ENCODE measurements at regions not wholly inside any gene's neighbourhood (a gene's known extent, or its start where the extent isn't known, plus 50 kb on each side); places are given as distances from the start of the nearest gene placed in this dataset.

GRCh38 chr1:95994643-95995042, 726.9 kb upstream of the PTBP2 start:
- no peak for DNase-seq (ENCODE audit: low spot score)

DNA sequence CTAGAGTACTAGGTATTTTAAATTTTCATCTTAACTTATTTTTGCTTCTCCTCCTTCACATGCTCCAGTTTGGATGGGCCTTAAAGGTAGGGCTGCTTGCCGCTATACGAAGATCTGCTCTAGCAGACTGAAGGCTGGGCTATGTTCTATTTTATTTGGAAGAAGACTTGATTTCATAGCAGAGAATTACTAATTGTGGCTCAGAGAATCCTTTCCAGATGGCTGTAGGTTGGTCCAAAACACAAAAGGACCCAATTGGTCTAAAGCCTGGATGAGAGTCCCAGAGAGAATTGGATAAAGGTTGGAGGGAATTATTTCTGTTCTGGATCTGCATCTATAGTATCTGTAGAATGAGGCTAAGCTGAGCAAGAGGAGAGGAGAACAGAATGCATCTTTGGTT, 719.4 kb upstream of the PTBP2 start:
- DNase-seq (ENCODE audit: low spot score) = no peak

- DNase-seq (ENCODE audit: low spot score) = no peak
These were observed 718.3 kb upstream of the PTBP2 start for GRCh38 chr1:96002969-96003964.

- DNase-seq (ENCODE audit: low spot score) = no peak
These were observed 711.7 kb upstream of the PTBP2 start for GRCh38 chr1:96009831-96010434.

GRCh38 chr1:96011606-96012005, 710.0 kb upstream of the PTBP2 start:
- no peak for DNase-seq (ENCODE audit: low spot score)

DNA sequence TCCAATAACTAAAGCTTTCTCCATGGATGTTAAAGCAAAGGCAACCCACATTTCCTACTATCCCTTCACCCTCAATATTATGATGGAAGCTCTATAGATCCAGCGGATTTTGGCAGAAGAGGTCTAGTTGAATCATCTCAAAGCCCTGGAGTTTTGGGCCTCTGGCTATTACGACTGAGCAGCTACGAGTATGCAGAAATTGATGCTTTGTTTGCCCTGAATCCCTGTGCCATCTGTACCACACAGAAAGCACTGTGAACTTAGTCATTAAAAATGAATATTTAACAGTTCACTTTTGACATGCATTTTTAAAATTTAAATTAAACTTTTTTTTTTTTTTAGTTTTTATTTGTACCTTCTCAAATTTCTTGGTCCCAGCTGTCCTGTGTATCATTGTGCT, 705.4 kb upstream of the PTBP2 start:
- DNase-seq (ENCODE audit: low spot score) = no peak

DNA sequence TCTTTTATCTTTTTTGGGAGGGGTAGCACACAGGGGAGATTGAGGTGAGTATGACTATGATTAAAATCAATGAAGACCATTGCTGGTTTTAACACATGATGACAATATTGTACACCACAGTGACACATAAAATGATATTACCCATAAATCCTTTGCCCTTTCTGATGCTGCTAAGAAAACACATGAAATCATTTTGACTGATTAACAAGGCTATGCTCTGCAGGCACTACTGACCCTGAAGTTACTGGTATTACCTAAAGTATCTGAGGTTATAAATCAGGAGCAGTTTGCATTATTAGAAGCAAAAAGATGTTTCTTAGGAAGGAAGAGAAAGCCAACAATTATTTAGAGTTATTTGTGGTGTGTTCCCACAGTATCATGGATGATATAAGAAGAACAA, 701.2 kb upstream of the PTBP2 start:
- no peak for DNase-seq (ENCODE audit: low spot score)

DNA sequence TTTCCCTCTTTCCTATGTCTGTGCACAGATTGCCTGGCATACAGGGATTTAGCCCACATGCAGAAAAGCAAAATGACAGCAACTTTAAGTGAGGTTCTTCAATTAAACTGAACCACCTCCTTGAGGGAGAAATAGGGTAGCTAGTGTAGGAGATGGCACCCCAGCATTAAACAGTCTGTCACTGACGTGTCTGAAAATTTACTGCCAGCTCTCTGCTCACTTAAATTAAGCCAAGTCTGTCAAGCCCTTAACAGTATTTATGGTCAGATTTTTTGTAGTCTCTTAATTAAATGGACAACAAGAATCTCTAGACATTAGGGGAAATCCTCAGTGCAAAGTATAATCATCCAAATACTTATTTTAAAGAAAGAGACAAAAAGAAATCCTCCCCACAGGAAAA, 696.5 kb upstream of the PTBP2 start:
- DNase-seq (ENCODE audit: low spot score) = no peak

DNA sequence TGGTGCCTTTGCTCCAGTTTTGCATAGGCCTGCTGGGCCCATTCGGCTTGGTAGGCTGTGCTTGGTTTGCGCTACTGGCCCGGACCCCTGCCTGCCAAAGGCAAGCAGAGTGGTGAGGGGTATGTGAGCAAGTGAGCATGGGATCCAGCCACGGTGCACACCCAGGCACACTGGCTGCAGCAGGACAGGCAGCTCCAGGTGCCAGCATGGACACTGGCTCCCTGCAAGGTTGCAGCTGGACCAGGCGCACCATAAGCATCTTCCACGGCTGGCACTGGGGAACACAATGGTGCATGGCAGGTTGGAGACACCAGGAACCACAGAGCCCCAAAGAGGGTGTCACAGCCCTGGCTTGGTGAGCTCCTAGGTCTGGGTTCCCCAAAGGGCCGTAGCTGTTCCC, 693.5 kb upstream of the PTBP2 start:
- no peak for DNase-seq (ENCODE audit: low spot score)

- DNase-seq (ENCODE audit: low spot score) = no peak
These were observed 691.3 kb upstream of the PTBP2 start for GRCh38 chr1:96030312-96030711.

DNA sequence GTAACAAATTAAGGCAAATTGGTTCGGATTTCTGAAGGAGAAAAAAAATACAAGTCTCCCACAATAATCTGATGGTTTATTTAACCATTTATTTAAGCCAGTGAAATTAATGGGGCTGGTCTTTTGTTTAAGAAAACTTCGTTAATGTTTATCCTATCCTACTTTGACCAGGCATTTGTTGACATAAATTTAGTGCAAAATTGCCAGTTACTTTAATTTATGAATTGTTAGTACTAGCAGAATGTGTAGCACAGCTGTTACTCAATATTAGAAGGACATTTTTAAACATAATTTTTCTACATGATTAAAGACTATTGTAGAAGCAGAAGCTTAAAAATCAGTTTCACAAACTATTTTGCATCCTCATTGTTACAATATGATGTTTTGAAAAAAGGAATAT, 687.6 kb upstream of the PTBP2 start:
- no peak for DNase-seq (ENCODE audit: low spot score)

DNA sequence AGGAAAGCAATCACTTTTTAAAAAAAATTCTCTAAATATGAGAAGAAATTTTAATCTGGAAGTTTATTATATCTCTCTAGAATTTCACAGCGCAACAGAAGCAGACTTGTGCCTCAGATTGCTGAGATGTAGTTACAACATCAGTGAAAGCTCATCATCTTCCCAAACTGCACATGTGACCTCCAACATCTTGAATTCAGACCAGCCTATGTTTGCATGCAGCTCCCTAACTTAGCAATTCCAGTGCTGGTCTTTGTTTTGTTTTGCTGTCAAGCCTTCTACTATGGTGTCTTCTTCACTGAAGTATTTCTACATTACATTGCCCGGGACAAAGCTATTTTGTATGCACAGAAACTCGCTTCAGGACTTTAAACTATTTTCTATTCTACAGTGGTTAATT, 684.8 kb upstream of the PTBP2 start:
- DNase-seq (ENCODE audit: low spot score) = no peak

DNA sequence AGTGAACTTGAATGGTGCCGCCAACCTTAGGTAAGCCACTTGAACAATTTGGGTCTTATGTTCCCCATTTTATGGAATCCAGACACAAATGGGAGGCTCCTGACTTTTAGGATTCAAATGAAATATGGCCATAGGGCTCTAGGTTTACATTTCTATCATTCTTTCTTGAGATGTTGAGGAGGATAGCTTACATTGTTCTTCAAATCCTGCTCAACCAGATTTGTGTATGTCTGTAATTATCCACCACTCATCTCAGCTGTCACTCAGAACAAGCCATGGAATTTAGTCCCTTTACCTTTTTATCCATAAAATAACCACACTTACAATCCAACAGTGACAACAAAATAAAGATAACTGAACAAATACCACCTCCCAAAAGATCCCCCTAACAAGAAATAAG, 682.9 kb upstream of the PTBP2 start:
- no peak for DNase-seq (ENCODE audit: low spot score)

- DNase-seq (ENCODE audit: low spot score) = no peak
These were observed 681.7 kb upstream of the PTBP2 start for GRCh38 chr1:96039910-96040309.

DNA sequence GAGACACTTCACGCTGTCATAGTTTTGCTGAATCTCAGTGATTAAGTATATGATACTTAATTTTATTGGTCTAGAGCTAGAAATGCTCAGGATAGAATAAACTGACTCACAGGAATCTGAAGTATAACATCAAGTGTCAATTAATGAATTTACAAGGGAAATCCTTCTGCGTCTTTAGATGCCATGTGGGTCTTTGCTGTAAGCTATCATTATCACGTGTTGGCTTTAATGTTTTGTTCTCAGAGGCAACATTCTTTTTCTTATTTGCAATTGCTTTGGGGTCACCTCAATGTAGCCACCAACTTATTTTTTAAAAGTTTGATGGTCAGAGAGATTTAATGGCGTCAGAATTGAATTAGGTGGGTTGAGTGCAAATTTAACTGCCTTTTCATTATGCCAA, 680.1 kb upstream of the PTBP2 start:
- no peak for DNase-seq (ENCODE audit: low spot score)

DNA sequence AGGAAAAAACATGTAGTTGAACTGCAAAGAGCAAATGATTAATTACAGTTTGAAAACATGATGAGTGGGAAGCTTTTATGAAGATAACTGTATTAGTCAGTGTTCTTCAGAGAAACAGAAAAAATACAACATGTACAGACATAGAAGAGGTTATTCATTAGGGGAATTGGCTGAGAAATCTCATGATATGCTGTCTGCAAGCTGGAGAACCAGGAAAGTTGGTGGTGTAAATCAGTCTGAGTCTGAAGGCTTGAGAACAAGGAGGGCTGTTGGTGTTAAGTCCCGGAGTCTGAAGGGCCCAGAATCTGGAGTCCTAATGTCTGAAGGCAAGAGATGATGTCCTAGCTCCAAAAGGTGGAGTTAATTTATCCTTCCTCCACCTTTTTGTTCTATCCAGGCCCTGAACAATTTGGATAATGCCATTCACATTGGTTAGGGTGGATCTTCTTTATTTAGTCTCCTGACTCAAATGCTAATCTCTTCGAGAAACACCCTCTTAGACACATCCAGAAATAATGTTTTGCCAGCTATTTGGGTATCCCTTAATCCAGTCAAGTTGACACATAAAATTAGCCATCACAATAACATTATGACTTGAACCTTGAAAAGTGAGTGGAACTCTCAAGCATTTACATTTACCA, 672.9 kb upstream of the PTBP2 start:
- no peak for DNase-seq (ENCODE audit: low spot score)

- no peak for DNase-seq (ENCODE audit: low spot score)
These were observed 671.7 kb upstream of the PTBP2 start for GRCh38 chr1:96049759-96050409.

- DNase-seq (ENCODE audit: low spot score) = no peak
These were observed 662.3 kb upstream of the PTBP2 start for GRCh38 chr1:96059276-96059675.

DNA sequence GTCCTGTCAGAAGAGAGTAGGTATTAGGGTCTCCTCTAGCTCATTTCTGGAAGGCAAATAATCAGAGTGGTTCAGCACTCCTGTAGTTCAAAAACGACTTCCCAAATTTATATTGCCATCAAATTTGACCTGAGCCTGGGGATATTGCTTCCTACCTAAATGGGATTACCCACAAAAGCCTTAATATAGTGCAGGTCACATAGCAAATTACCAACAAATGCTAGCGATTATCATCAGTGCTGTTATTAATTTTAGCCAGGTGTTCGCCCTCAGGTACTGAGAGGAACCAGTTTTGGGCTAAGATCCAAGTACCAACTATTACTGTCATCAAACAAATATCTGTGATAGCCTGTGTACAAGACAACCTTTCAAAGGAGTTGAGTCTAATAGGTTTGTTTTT, 661.8 kb upstream of the PTBP2 start:
- DNase-seq (ENCODE audit: low spot score) = no peak

DNA sequence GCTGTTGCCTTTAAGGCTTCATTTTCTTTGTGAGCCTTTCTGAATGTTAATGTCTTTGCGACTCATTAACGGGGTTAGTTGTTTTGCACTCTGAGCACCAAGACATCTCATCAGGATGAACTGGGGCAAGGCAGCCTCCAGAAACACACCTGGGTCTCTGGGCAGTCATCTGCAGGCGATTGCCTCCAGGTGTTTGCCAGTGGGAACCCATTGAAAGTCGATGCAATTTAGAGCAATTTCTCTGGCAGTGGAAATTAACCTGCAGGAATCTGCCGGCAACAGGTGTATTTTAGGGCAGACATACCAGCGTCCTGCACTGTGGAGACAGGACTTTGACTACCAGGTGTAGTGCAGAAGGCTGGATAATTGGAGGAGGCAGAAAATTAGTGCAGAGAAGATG, 661.0 kb upstream of the PTBP2 start:
- DNase-seq (ENCODE audit: low spot score) = no peak

- no peak for DNase-seq (ENCODE audit: low spot score)
These were observed 649.6 kb upstream of the PTBP2 start for GRCh38 chr1:96072021-96072420.

DNA sequence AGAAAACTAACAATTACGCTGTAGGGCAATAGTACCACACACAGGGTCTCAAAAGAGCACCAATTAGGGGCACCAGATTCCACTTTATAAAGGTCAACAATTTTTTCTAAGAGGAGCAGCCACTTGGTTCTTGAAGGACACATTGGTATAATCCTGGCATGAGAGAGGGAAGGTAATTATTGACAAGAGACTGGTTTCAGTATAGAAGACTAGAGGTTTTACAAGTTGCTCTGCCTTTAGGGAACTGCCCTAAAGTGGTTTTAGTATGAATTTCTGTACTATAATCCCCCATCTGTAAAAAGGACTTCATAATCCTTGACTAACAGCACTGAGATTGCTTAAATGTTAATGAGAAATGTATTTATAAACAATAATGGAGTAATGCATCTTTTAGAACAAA, 648.5 kb upstream of the PTBP2 start:
- no peak for DNase-seq (ENCODE audit: low spot score)

DNA sequence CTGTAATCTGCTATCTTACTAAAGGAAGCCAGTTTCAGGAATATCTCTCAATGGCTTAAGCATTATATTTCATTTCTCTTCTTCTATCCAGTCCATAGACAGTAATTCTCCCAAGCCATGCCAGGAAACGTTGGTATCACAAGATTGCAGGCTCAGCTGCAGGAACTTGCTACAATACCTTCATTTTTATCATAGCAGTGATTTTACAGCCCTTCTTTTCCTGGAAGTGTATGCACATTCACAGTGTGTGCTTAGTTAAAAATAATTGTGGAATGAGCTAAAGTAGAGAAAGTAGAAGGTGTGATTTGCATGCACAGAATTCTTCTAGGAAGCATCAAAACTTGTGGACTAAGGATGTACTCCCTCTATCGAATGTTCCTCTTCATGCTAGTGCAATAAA, 647.2 kb upstream of the PTBP2 start:
- no peak for DNase-seq (ENCODE audit: low spot score)

Data from germinal center (tissue), 1 donor.